ENCODE measurements at regions not wholly inside any gene's neighbourhood (a gene's known extent, or its start where the extent isn't known, plus 50 kb on each side); places are given as distances from the start of the nearest gene placed in this dataset.

DNA sequence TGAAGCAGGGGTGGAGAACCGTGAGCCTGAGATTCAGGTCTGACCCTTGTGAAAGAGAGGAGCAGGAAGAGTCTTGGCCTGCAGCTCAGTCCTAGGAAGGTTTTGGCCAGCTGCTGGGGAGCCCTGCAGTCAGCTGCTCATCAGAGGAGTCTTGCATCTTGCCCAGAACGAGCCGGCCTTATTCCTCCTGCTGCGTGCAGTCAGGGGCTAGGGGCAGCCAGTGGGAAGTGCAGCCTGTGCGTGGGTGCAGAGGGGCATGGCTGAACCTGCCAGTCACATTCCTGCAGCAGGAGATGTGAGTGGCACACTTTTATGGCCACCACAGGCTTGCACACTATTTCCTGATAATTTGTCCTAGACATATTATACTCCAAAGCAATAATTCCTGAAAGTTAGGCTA lies 278.7 kb downstream of the NPR3 start:
- Histone ChIP-seq H3K9me3 (ENCODE audit: insufficient read depth, low read depth) (no peaks in the 10 kb centered on the region), H3K9me2 (ENCODE audit: insufficient read depth) (no peaks in the 10 kb centered on the region; the same call in 1 of the 2 replicates), H2AFZ (no peak overlapping the region), H3K36me3 (ENCODE audit: low read depth) (no peaks in the 10 kb centered on the region), H4K20me1 (ENCODE audit: insufficient read depth) (no peaks in the 10 kb centered on the region), H3K27ac (no peak overlapping the region), H3K27me3 (ENCODE audit: insufficient read depth, low read depth) (no peaks in the 10 kb centered on the region), H3K79me2 (ENCODE audit: low read depth) (no peaks in the 10 kb centered on the region), H3K4me2 (no peak overlapping the region), H3F3A (ENCODE audit: insufficient read depth, low read depth) (no peaks in the 10 kb centered on the region), H3K4me1 (replicated peaks; ENCODE audit: insufficient read depth) (no peaks in the 10 kb centered on the region), H3K4me3 (no peak overlapping the region)
- TF ChIP-seq EZH2 (IDR thresholded peaks at IDR 0.05; ENCODE audit: low read depth) (no peak), CTCF (conservative IDR thresholded peaks at IDR 0.05) (no peak)
- no TSS peak for BruUV-seq (replicated peaks)
- ChIA-PET POLR2A (ENCODE audit: unreplicated experiment) (no interaction called here), CTCF (no interaction called here)
- intact Hi-C loops (cut with micrococcal nuclease; ENCODE audit: unreplicated experiment): no loop called here
- no peak for DNase-seq

- Histone ChIP-seq H3K4me1 (replicated peaks; ENCODE audit: insufficient read depth) (no peaks in the 10 kb centered on the region), H3K36me3 (ENCODE audit: low read depth) (no peaks in the 10 kb centered on the region), H4K20me1 (ENCODE audit: insufficient read depth) (no peaks in the 10 kb centered on the region), H3F3A (ENCODE audit: insufficient read depth, low read depth) (no peaks in the 10 kb centered on the region), H3K9me3 (ENCODE audit: insufficient read depth, low read depth) (no peaks in the 10 kb centered on the region), H3K4me2 (no peak overlapping the region), H2AFZ (no peak overlapping the region), H3K4me3 (no peak overlapping the region), H3K9me2 (ENCODE audit: insufficient read depth) (no peaks in the 10 kb centered on the region; the same call in 1 of the 2 replicates), H3K27ac (no peak overlapping the region), H3K79me2 (ENCODE audit: low read depth) (no peaks in the 10 kb centered on the region), H3K27me3 (ENCODE audit: insufficient read depth, low read depth) (no peaks in the 10 kb centered on the region)
- ChIA-PET CTCF (interaction anchor here (0.6 kb wide), 1 partner anchor 910 kb away, joined by 4 read pairs; no protein-coding TSS in a partner anchor), POLR2A (ENCODE audit: unreplicated experiment) (no interaction called here)
- TF ChIP-seq EZH2 (IDR thresholded peaks at IDR 0.05; ENCODE audit: low read depth) (no peak), CTCF (conservative IDR thresholded peaks at IDR 0.05) (no peak)
- no TSS peak for BruUV-seq (replicated peaks)
- no peak for DNase-seq
- intact Hi-C loops (cut with micrococcal nuclease; ENCODE audit: unreplicated experiment): no loop called here
Observed at GRCh38 chr5:32990593-32991420, 279.7 kb downstream of the NPR3 start.

GRCh38 chr5:32991421-32991815 lies 280.3 kb downstream of the NPR3 start:
- H3K79me2 ChIP-seq (ENCODE audit: low read depth): no peaks in the 10 kb centered on the region
- DNase-seq: no peak
- intact Hi-C loops (cut with micrococcal nuclease; ENCODE audit: unreplicated experiment): no loop called here
- CTCF ChIA-PET: no interaction called here
- TF ChIP-seq EZH2 (IDR thresholded peaks at IDR 0.05; ENCODE audit: low read depth): no peak
- no peak for TF ChIP-seq CTCF (conservative IDR thresholded peaks at IDR 0.05)
- no peak overlapping the region for H3K27ac ChIP-seq
- H3K36me3 ChIP-seq (ENCODE audit: low read depth): no peaks in the 10 kb centered on the region
- no peak overlapping the region for H3K4me2 ChIP-seq
- no peaks in the 10 kb centered on the region for H3K4me1 ChIP-seq (replicated peaks; ENCODE audit: insufficient read depth)
- POLR2A ChIA-PET (ENCODE audit: unreplicated experiment): no interaction called here
- H3K9me2 ChIP-seq (ENCODE audit: insufficient read depth): no peaks in the 10 kb centered on the region; the same call in 1 of the 2 replicates
- H2AFZ ChIP-seq: no peak overlapping the region
- H3K4me3 ChIP-seq: no peak overlapping the region
- no peaks in the 10 kb centered on the region for H3K27me3 ChIP-seq (ENCODE audit: insufficient read depth, low read depth)
- no peaks in the 10 kb centered on the region for H3K9me3 ChIP-seq (ENCODE audit: insufficient read depth, low read depth)
- BruUV-seq (replicated peaks): no TSS peak
- H3F3A ChIP-seq (ENCODE audit: insufficient read depth, low read depth): no peaks in the 10 kb centered on the region
- H4K20me1 ChIP-seq (ENCODE audit: insufficient read depth): no peaks in the 10 kb centered on the region
